HUDEP-2 (cell line): ENCODE measurements at regions not wholly inside any gene's neighbourhood (a gene's known extent, or its start where the extent isn't known, plus 50 kb on each side); places are given as distances from the start of the nearest gene placed in this dataset.
A peak's percentile ranks its signal among the peaks of the same experiment; 100 is the strongest.

Experiments
- DNase-seq, 76 experiments: peaks; one replicate each; lab custom pipeline; 2025; ENCODE audit not compliant: unreplicated experiment in 76 of 76; lab: John Stamatoyannopoulos, UW

DNA sequence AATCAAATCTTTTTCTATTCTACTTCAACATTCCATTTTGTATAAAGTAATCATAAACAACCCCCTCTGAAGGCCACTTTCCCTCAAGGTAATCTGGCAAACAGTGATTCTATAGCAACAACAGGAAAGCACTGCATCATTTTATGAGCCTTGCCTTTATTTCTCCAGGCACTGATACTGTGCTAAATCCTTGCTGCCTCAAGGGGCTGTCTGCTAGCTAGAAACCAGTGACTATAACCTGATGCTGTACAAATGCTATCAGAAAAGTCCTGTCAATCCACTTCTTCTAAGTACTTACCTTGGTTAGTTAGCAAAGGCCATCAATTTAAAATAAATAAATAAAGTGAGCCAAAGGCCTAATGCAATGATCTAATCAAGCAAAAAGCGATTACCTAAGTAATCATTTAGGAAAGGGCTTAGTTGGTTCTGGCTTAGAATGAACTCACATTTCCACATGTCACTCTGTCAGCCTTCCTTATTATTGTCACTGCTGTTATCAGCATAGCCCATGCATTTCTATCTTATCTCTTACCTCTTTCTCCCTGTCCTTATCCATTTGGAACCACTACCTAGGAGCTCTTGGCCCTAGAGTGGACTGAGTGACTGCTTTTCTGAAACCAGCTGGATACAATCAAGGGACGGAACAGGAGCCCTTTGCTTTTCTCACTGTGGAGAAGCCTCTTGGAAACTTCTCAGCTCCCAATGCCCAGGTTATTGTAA is 246.1 kb upstream of the MEF2C start:
- DNase-seq, result no peak

DNA sequence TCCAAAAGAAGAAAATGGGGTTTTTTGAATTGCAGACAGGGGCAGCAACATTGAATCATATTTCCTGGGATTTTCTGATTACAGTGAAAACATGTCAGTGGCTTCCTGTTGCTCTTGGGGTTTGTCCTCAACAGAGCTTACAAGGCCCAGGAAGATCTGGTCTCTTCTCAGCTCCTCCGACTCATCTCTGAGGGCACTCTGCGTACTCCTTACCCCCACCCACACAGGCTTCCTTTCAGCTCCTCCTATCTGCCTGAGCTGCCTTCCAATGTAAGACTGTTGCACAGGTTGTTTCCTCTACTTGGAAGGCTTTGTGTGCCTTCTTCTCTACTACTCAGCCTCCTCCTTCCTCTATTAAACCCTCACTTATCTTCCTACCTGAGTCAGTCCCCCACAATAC is 245.1 kb upstream of the MEF2C start:
- no peak for DNase-seq

DNA sequence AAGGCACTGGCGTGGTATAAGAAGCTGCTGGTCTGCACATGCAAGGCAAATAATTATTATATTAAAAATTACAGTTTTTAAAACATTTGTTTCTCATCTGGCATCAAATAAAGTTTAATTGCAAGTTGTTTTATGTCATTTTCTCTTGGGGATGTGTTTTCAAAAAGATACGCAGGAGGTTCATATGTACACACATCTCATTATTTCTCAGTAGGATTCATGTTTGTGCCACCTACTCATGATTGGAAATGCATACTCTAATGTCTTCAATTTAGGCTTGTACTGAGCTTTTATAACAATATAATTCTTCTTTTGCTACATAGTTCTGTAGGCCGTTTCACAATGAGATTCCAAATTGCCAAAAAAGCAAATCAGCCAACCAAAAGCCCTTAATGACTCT is 244.2 kb upstream of the MEF2C start:
- no peak for DNase-seq

DNA sequence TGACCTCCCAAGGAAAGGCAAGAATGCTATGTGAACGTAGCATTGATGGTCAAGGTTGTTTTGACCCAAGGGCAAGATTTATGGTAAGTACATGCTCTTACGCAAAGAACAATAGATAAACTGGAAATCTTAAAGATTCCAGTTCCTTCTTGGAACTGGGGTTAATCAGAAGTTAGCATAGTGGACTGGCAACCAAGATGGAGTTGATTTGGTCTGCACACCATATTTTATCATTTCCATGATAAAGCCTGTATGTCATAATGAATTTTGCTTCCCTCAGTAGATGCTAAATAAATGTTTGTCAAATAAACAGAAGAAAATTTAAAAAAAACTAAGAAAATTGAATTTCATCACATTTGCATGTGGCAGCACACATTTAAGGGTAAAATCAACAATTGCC is 242.4 kb upstream of the MEF2C start:
- DNase-seq, result no peak

DNA sequence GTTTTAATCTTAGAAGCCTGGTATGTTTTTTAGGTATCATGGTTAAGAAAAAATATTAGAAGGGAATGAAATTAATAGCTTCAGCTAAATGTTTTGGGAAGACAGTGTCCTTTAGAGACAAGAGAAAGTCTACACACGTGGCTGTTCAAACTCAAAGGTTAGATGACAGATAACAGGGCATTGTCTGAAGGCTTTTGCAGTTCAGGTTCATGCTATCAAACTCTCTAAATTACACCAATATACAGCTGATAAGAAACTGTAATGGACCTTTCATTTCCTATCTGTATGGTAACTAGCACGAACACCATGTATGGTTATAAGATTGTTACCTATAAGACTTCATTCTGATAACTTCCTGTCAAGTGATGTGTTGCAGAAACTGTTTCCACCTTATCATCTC is 240.6 kb upstream of the MEF2C start:
- DNase-seq, result no peak

DNA sequence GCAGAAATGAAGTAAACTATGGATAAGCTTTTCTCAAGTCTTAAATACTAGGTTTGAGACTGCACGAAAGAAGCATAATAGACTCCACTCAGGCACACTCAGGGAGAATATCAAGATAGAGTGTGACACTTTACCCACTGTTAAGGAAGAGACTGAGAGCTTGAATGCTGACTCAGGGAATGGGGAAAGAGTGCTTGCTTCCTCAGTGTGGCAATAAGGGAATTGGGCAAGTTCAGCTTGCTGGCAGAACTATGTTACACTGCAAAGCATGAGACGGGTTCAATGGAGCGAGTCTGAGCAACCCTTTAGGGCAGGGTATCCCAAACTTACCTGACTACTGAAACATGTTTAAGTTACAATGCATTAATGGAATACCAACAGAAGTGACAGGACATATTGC is 237.7 kb upstream of the MEF2C start:
- DNase-seq, result no peak

DNA sequence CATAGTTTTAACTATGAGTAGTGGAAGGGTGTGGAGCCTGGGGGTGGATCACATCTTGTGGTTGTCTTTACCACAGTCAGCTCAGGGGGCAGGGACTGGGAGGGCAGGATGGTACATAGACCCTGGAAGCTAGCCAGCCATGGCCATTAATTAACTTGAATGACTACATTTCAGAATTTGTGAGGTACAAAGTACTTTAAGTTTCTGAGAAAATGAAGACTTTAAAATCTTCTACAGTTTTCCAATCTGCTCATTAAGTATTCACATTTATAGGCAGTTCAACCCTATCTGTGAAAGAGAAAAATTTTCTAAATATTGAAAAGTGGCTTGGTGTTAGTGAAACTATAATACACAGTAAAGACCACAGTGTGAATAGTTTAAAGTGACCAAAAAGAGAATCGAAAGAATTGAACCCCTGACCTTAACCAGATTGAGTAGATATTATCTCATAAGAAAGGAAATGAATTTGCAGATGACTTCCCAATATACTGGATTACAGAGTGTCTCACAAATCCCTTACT is 234.2 kb upstream of the MEF2C start:
- DNase-seq, result peak in 17 of 76 experiments; percentile 0 to 40 (median 7)

DNA sequence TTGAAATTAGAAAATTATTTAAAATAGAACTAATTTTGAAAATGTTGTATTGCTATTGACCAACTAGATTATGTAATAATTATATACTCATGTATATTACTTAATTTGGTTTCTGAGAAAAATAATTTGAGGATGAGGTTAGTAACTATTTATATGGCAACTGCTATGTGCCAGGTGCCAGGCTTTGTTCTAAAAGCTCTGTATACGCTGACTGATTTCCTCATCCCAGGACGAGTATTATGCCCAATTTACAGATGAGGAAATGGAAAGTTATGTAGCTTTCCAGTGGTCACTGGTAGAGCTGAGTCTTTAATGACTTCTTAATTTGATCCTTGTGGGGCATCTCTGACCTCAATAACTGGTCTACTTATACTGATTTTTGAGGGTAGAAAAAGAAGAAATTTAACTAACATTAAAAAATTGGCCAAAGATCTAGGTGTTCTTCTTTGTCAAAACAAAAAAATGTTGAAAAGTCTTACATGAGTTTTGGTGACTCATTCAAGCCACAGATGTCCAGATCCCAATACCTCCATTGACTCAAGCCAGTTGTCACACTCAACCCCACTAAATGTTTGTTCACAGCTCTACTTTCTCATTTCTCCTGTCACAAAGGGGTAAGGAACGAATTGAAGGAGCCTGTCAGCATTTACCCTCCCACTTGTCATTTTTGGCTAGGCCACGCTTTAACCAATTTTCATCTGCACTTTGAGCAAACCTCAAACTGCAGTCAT is 228.1 kb upstream of the MEF2C start:
- no peak for DNase-seq

DNA sequence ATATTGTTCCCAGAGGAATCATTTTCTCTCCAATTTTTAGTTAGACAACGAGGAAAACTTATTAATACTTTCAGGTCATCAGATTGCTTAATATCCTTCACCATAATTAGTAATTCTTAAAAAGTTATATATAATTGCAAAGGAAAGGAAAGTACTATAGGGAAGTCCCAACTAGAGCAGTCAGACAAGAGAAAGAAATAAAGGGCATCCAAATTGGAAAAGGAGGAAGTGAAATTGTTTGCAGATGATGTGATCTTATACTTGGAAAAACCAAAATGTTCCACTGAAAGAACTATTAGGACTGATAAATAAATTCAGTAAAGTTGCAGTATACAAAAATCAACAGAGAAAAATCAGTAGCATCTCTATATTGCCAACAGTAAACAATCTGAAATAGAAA is 223.5 kb upstream of the MEF2C start:
- DNase-seq, result no peak

DNA sequence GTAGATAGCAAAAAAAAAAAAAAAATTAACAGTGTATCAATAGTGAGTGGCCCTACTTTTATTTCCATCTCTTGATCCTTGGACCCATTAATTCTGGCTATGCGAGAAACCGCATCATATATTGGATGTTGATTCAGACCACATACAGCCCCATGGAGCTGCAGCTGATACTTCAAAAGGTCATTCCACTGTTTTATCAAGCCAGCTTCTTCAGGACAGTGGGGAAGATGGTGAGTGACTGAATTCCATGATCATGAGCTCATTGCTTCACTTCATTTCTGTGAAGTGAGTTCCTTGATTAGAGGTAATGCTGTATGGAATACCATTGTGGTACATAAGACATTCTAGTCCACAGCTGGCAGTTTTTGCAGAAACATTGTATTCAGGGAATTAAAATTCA is 222.9 kb upstream of the MEF2C start:
- DNase-seq, result no peak

DNA sequence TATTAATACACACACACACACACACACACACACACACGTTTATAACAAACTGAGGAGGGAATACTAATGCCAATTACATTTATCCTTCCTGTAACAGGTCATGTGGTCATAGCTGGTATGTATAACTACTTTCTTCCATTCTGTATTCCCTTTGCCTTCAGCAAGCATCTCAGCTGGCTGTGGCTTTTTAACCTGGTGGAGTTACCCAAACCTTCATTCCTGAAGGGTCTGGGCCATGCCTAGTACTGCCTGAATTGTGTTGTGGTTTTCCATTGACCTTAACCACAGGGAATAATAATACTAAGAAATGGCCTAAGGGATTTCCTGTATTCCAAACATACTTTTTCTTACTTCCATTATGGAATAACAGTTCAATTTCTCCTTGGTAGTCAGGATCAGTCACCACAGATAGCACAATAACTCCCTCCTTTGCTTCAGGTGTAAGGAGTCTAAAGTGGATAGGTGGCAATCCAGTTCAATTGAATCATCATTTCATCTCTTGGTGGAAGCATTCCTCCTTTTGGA is 222.2 kb upstream of the MEF2C start:
- DNase-seq, result no peak

DNA sequence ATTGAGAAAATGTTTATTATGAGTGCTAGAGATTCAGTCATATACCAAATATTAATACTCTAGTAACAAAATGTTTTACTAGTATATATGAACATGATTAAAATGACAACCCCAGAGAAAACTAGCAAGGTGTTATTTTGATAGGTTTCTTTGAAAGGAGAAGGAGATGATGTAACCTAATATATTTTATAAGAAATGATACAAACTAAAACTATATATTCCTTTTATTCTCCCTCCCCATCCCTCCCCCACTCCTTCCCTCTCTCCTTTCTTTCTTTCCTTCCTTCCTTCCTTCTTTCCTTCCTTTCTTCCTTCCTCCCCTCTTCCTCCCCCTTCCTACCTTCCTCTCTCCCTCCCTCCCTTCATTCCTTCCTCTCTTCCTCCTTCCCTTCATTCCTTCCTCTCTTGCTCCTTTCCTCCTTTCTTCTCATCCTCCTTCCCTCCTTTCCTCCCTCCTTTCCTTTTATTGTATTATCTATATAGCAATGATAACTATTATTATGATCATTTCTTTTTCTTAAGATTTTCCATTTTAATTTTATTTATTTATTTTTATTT is 215.3 kb upstream of the MEF2C start:
- DNase-seq, result no peak

DNA sequence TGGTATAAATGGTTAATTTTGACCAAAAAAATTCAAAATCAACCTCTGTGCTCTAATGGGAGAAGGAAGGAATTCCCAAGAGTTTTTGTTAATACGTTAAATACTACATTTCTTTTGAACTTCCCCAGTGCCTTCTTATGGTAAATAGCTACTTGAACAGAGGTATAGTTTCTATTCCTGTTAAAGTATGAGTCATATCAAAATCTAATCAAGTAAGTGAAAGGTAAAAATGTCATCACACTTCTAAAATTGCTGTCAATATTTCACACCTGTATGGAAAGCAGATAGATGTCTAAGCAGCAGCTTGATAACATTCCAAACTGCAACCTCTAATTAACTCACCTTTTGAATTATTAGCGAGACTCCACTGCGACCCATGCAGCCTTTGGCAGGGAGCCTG is 214.1 kb upstream of the MEF2C start:
- no peak for DNase-seq

DNA sequence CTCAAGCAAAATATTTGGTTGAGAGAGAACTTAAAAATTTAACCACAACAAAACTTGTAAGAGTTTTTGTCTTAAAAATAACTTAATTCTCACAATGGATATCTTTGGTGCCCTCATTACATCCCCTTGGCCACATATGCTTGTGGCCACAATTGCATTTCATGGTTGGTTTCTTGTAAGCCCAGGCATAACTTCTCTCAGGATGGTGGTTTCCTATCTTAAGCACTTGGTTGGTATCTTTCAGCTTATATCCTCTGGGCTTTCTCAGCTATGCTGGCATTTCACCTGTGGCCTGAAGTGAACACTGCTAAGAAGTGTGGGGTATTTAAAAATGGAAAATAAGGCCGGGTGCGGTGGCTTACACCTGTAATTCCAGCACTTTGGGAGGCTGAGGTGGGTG is 212.4 kb upstream of the MEF2C start:
- DNase-seq, result no peak

DNA sequence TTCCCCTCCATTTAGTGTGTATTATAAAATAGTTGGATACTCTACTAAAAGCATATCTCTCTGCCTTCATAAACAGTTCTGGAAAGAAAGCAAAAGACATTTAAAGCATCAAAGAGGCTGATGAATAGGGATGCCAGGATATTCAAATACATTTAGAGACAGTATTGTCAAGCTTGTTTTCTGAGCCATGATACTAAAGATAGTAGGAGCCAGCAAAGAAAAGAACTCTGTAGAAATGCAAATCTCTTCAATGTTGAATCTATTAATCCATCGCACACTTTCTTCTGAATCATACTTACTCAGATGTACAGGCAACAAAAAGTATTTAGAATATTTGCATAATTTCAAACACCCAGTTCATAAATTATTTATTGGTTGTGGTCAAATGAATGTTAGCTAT is 207.1 kb upstream of the MEF2C start:
- DNase-seq, result no peak

DNA sequence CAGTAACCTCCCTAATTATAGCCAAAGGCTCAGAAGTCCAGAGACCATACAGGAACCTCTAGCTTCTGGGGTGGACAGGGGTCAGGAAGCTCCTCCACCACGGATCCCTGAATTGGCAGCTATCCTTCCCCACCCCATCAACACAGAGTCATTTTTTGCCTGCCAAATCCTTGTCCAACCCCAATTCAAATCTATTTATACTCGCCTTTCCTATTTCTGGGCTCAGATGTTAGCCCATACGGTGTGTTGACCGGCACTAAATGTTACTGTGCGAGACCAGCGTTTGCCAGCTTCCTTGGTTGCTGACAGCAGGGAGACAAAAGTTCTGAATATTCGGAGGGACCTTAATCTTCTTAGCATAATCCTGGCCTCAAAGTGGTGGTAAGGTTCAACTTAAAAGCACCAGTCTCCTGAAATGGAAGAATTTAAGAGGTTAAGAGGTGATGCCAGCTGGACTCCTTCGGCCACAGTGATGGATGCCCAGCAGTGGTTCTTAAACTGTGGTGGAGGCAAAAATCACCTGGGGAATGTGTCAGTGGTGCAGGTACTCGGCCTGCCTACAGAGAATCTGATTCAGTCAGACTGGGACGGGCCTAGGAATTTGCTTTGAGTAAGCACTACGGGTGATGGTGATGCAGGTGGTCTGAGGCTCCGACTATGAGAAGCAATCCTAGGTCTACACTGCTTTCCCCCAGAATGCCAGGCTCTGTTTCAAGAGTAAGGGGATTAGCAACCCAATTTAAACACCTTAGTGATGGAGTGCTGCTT is 204.8 kb upstream of the MEF2C start:
- DNase-seq, result no peak

DNA sequence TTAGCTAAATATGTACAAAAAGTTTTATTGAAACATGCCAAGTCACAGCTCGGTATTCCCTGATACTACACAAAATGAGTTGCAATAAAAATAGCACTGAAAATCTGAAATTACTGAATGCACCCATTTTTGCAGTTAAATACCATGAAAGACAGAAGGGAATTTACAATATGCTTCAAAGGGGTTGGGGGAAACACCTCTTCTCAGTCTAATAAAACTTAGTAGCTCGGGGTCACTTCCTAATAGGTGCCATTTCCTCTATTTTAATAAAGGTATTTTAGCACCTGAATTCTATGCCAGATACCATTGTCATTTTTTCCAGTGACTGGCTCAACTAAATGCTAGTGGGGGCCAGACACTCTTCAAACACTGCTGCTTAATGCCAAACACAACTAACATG is 204.1 kb upstream of the MEF2C start:
- DNase-seq, result no peak

DNA sequence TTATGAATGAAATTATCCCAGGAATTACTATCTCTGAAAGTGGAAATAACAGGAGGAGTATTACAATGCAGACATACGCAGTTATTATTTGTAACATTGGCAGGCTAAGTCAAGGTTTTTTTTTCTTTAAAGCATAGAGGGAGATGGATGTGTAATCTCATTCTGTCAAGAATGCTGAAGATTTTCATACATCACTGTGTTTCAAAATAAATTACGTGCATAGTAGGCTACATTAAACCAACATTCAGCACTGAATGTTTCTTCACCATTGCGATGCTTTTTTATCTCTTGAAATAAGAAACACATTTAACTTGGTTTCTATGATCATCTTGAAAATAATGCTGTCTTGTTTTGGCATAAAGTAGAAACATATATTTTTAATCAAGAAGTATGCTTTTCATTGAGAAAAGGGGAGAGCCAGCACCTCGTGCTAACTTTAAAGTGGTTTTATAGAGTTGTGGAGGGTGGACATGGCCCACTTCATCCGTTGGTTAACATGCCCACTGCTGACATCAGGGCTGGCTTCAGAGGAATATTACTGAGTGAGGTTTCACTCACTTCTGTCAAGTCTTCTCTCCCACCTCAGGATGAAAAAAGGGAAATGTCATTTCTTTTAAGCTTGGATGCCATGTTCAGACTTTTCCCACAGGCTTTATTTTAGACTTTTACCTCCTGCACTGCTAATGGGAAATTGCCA is 203.6 kb upstream of the MEF2C start:
- no peak for DNase-seq

DNA sequence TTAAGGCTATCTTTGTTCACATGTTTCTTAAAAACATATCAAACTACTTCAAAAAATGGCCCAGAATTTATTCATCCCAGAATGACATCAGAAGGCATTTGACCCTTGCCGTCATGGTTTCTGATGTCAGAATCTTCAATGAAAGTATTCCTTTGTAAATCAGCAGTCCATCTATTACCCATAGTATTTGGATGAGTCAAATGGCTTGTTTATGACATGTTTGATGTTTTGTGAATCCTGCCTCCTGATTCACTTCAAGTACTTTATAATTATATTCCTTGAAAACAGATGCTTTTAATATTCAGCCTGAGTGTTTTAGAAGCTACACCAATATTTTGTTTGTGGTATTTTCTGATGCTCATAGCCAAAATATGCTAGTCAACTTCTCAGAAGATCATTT is 200.8 kb upstream of the MEF2C start:
- no peak for DNase-seq

DNA sequence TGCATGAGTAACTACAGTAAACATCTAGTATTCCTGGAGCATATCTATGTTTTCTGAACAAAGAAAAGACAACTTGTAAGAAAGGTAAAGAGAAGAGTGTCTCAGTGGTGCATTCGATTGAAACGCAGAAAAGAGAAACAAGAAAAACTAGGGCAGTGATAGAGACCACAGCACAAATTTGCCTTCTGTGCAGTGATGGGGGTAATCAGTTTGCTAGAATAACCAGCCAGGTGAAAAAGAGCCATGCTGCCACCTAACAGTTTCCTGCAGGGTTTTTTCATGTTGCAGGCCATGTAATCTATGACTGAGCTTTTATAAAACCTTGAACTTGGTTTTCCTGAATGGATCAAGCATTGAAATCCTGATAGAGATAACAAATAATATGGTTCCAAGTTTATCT is 198.4 kb upstream of the MEF2C start:
- no peak for DNase-seq
